NCI-H1048 (cell line): ENCODE measurements at regions not wholly inside any gene's neighbourhood (a gene's known extent, or its start where the extent isn't known, plus 50 kb on each side); places are given as distances from the start of the nearest gene placed in this dataset.
"Not testable (repeated sequence)": the region's sequence is repeated elsewhere in the genome, so short reads cannot be mapped to it uniquely, and the experiment has no call there.

ENCODE experiments used
- DNase-seq: peaks from one replicate; lab custom pipeline; 2025; lab: John Stamatoyannopoulos, UW

DNA sequence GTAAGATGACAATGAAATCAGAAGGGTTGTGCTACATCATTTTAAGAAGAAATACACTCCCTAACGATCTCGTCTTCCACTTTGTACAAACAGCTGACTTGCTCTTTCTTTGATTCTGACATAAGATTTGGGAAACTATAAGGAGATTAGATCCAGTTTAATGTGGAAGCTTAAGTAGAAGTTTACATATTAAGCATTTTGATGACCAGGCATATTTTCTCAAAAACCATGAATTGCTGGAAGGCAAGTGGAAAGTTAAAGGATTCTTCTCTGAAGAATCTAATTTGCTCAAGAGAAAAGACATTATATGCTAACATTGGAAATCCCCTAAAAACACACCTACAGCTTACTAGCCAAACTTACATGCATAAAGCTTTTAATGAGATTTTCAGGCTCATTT lies 531.9 kb upstream of the PTPRD start:
- no peak for DNase-seq

DNA sequence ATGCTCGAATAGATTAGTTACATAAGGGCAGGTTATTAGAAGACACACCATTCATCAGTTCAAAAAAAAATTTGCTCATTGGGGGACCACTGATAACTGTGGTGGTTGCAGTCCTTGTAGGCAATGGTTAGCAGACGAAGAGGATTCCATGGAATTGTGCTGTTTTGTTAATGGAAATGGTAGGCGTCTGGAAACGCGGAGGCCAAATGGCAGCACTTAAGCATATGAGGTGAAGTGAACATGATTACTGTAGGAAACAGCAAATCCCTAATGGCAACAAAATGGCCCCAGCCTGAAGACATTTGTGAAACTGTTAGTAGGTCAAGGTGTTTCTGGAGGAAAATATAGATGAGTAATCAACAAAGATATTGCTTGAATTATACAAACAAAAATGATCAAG lies 535.4 kb upstream of the PTPRD start:
- no peak for DNase-seq

DNA sequence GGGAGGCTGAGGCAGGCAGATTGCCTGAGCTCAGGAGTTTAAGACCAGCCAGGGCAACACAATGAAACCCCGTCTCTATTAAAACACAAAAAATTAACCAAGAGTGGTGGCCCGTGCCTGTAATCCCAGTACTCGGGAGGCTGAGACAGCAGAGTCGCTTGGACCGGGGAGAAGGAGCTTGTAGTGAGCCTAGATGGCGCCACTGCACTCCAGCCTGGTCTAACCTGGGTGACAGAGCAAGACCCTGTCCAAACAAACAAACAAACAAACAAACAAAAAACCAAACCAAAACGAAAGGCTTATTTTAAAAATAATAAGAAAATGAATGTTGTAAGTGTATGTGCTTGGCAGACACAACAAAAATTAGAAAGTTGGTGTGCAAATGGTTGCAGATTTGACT lies 536.3 kb upstream of the PTPRD start:
- no peak for DNase-seq

DNA sequence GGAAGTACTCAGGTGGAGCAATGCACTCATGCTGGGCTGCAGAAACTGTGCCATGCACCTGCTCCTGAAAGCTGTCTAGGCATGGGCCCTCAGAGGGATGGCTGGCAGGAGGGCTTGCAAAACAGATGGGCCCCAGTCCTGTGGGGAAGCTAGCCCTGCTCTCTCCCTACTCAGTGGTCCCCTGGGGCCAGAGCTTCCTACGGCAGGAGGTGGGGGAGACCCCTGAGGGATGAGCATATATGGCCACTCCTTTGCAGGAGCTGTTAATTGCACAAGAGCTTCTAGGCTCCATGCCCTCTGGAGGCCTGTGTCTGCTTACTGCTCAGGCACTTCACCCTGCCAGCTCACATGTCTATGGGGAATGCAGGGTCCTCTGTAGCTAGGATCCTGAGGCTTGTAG lies 545.3 kb upstream of the PTPRD start:
- no peak for DNase-seq

DNA sequence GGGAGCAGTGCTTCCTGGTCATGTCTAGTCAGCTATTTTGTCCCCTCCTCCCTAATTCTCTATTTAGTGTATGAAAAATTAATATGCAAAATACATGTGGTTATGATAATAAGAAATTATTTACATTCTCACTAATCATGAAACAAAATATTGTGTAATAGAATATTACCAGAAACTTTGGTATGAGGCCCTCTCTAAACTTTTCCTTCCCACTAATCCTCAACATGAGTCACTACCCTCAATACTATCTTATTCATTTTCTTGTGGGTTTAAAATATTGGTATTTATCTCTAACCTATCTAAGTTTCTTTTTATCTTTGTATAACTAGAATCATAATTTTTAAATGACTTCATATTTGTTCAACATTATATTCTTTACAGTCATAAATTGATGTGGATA lies 545.9 kb upstream of the PTPRD start:
- DNase-seq: no peak

DNA sequence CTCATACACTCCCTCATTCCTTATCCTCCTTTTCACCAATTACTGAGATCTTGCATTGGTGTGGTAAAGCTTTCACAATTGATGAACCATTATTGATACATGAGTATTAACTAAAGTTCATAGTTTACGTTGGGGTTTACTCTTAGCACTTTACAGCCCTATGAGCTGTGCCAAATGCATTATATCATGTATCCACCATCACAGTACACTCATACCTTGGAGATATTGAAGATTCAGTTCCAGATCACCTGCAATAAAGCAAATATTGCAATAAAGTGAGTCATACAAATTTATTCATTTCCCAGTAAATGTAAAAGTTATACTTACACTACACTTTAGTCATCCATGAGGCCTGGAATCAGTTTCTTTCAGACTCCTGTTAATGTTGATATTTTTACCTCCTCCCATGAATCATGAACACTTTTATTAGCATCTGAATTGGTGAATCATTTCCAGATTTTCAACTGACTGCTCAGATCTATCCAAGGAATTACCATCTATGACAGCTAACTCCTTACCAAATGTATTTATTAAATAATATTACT lies 546.6 kb upstream of the PTPRD start:
- no peak for DNase-seq

DNA sequence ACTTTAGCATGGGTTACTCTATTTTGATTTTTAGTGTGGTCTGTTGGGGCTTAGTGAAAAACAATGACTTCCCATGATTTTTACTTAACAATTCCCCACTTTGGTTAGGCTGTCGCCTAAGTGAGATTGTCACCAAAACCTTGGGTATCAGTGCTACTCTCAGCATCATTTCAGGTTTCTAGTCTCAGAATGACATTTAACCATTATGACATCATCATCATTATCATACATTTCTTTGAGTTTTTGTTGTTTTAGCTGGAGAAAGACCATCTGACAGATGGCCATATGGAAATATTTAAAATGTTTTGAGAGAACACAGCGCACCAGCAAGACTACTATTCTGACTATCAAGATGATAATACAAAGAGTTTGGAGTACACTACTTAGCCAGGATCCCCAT lies 551.0 kb upstream of the PTPRD start:
- DNase-seq: no peak

DNA sequence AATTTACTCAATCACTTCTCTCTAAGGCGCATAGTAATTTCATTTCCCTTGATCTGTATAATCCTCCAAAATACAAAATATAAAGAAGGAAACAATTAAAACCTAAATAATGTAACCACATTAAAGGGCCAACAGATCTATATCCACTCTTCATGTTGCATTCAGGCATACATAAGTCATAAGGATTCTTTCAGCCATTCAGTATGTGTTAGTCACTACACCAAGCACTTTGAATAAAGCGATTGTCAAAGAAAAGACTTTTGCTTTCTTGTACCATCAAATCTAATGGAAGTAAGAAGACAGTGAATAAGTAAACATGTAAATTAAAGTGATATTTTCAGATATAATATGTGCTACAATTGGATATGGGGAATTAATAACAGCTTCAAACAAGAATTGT lies 569.2 kb upstream of the PTPRD start:
- DNase-seq: no peak

DNA sequence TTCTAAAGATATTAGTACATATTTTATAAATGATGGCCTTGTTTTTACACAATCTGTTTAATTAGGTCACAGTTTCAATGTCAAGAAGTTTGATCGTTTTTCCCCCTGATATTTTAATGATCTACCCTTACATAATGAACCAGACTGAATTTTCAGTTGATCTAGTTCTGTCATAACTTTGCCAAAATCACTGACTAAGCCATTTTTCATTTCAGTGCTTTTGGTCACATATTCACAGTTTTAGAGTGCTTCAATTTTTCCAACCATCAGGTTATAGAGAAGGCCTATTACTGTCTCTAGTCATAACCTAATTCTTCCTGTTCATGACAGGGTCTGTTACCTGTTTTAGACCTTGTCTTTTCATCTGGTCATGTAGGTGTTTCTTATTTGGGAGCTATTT lies 577.9 kb upstream of the PTPRD start:
- DNase-seq: no peak

DNA sequence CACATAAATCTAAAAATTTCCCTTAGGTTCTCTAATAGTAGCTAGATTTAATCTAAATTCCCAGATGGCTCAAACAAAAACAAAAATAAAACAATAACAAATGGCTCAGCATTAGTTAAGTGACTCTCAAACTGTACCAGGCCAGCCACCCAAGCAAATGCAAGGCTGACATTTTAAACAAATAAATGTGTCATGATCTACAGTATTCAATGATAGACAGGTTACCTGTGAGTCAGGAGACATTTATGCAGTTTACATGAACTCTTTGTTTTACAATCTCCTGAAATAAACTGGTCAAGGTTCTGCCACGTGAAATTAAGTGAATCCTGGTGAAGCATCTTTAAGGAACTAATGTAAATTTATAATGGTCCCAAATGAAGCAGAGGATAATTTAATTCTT lies 580.2 kb upstream of the PTPRD start:
- DNase-seq: no peak

DNA sequence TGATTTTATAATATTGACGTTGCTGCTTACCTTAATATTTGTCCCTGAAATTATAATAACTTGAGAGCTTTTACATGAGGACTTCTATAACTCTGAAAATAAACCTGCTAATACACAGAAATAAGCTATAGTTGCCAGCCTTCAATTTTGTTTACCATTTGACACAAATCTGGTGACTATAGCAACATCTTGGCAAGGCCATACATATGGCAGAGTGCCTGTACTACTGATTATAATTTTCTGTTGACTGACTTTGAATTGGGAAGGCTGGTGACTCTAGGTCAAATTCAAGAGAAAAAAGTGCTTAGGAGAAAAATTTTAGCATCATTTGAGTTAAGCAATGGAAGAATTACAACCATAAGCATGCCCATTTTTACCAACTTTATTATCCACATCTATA lies 581.4 kb upstream of the PTPRD start:
- DNase-seq: no peak

DNA sequence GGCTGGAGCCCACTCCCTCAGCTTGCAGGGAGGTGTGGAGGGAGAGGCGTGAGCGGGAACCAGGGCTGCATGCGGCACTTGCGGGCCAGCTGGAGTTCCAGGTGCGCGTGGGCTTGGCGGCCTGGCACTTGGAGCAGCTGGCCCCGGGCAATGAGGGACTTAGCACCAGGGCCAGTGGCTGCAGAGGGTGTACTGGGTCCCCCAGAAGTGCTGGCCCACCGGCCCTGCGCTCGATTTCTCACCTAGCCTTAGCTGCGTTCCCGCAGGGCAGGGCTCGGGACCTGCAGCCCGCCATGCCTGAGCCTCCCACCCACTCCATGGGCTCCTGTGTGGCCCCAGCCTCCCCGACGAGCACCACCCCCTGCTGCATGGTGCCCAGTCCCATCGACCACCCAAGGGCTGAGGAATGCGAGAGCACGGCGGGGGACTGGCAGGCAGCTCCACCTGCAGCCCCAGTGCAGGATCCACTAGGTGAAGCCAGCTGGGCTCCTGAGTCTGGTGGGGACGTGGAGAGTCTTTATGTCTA lies 584.1 kb upstream of the PTPRD start:
- DNase-seq: not testable (repeated sequence)

DNA sequence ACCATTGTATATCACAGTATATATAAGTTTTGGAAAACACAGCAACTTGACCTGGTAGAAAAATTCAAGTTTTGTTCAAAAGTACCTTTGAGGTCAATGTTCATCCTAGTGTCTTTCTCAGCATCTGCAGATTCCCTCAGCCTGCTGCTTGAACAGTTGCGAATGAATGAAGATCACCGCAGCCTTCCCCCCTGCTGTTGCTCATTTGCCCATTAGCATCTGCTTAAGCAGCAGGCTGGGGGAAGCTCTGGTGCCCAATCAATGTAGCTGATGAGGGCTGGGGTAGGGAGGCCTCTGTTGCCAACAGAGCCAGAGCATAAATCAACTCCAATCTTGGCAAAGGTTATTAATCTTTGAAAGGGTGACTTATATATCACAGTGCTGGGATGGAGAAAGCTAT lies 586.5 kb upstream of the PTPRD start:
- DNase-seq: no peak

DNA sequence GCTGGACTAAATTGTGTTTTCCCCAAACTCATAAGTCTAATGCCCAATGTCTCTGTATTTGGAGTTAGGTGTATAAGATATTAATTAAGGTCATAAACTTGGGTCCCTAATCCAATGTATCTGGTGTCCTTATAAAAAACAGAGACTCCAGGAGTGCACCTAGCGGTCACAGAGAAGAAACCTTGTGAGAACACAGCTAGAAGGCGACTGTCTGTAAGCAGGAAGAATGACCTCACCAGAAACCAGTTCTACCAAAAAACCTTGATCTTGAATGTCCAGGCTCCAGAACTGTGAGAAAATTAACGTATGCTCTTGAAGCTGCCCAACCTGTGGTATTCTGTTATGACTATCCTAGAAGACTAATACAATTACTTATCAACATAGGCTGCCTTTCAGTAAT lies 591.7 kb upstream of the PTPRD start:
- DNase-seq: no peak

DNA sequence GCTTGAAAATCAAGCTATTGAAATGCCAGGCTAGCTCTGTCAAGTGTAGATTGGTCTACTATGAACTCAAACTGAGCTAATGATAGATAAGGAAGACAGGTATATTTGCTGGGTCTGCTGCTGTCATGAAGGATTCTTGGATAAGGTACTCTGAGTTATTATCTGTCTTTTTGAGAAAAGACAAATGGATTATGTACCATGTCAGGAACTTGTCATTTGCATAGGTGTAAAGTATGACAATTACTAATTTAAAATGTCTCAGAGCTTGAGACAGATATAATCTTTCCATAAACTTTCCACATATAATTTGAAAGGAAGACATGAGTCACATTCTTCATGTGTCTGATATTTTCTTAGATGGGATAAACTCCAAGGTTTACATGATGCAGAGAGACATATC lies 594.1 kb upstream of the PTPRD start:
- DNase-seq: no peak

DNA sequence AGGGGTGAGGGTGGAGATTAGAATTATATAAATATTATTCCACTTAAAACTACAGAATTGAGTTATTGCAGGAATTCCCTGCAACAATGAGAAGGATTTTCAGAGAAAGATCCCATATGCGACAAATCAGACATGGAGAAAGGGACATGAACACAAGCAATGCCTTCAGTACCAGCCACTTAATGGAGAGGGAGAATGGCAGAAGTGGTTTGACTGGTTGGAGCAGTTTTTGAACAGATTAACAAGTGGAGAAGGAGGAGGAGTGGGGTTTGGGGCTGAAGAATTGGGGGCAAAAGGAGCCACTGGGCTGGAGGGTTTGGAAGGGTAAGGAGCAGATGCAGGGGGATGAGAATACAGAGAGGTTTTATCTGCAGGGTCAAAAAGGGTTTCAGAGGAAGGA lies 620.9 kb upstream of the PTPRD start:
- DNase-seq: no peak

DNA sequence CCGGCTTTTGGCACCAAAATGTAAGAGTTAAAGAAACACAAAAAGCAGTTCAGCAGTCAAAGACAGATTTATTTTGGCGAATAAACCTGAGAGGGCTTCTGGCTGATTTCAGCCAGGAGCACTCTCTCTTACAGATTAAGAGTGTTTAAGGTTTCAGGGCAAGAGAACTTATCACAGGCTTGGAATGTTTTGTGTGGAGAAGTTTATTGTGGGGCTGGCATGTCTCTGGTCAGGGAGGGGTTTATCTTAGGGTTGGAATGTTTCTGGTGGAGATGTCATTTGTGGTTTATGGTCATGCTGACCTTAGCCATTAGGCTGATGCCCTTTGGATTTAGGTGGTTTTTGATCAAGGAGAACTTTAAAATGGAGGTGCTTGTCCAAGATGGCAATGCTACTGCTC lies 622.3 kb upstream of the PTPRD start:
- DNase-seq: no peak

DNA sequence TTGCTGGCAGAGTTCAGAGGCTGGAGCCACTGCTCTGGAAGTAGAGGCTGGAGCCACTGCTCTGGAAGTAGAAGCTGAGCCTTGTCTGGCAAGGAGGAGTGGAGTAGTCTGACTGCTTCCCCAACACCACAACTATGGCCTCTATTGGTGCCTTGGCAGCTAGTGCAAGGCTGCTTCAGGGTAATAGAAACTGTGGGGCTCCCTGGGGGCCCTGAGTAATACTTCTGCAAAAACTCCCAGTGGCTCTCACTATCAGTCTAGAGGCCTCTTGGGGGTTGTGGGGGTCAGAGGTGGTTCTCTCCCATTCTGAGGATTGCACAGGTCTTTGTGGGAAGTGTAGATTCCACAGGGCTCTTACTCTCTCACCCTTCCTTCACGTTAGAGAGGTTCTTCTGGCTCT lies 629.0 kb upstream of the PTPRD start:
- no peak for DNase-seq

DNA sequence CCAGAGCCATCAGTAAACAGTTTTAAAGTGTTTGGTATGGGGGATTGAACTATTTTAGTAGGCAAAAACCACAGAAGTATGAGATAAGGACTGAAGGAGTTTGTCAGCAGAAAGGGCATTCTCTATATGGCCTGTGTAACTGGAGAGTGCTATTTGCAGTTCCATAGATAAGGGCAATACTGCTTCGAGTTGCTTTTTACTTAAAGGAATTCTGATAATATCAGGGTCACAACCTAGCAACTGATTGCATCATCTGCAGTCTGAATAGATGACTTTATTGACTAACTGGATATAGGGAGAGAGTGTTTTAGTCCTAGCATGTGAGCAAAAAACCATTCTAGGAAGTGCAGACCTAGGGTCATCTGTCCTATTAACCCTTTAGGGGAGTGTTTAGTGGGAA lies 645.2 kb upstream of the PTPRD start:
- DNase-seq: no peak

DNA sequence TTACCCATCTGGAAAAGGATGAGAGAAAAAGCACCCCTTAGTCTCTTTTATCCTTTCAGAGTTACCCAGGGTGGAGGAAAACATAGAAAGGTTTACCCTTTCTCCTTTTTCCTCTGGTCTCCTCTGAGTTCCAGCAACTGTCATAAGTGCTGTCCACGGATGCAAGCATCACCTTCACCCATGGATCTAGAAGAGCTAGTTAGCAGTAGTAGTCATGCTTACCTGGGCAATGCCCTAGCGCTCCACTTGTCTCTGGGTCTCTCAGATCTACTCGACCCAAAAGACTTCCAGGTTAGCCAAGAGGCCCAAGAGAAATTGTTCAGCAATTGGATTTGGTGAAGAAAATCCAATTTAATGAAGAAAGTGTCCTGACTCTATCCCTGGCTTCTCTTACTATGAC lies 656.2 kb upstream of the PTPRD start:
- no peak for DNase-seq

DNA sequence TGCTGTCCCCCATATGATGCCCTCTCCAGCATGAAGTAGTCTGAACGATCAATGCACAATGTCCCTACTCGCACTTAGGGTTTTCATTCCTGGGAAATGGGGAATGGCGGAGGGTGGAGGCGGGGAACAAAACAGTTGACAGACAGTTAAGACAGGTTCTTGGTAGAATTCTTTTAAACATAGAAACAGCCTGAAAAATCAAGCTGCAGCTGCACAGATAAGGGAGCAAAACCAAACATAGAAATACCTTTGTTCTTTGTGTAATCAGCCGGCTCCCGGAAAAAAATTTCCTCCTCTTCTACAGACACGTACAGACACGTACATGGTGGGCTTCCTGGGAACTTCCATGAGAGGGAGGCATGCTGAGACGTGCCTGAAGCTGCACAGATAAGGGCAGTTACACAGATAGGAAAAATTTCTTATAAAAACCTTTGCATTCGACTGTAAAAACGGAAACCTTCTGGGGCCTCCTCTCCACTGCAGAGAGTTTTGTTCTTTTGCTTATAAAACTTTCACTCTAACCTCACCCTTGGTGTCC lies 662.4 kb upstream of the PTPRD start:
- no peak for DNase-seq

DNA sequence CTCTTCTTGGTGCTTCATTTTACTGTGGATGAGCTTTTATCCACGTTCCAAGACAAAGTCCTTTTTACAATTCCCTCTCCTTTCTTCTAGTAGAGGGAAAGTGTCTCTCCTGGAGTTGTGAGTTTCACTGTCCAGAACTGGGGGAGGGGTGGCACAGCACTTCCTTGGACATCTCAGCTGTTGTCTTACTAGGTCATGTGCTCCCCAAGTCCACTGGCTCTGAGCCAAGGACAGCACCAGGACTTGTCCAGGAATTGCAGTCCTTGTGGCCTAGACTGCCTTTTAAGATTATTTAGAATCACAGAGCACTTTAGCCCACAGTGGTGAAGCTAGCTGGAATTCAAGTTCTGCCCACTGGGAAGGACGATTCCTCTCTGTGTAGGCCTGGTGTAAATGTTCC lies 700.2 kb upstream of the PTPRD start:
- DNase-seq: no peak

DNA sequence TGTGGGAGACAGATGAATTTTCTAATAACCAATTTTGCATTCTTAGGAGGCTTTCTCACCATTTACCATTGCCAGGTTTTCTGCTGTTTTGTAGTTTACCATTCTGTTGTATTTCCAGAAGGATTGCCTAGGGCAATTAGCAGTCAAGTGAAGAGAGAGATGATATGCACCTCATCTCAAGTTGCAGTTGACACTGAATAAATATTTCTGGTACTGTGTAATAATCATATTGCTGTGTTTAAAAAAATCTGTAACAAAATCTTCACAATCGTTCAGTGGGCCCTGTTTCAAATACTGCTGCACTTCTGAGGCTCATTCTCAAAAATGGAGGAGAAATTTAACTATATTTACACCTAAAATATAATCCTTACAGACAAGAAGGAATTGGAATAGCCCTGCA lies 706.1 kb upstream of the PTPRD start:
- no peak for DNase-seq

DNA sequence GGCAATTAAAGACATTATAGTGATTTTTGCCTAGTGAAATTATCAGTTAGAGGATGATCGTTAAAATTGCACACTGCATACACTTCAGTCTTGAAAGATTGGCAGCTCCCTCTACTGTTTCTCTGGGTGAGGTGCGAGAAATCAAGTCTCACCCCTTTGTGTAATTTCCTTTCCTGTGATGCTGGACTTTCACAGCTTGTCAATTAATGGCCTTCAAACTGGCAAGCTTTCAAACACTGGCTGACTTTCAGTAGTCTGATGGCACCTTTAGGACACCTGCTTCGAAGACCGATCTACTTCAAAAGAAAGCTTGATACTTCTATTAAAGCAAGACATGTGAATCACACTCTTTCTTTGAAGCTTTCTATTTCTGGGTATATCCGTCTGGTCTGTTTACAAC lies 706.7 kb upstream of the PTPRD start:
- DNase-seq: no peak

DNA sequence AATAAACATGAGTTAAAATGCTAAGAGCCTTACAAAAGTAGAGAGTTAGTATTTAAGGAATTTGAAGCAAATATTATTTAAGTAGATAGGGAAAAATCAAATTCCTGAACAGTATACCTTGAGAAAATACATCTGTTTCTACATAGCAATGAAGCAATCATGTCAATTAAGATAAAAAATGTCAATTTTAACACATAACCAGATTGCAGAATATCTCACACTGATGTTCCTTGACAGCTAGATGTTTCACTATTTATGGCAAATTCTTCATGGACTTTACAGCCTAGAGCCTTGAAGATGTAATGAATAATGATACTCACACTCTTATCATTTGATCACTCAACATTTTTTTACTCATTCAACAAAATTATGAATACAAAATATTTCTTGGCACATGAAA lies 708.2 kb upstream of the PTPRD start:
- DNase-seq: no peak
